ENCODE measurements at regions not wholly inside any gene's neighbourhood (a gene's known extent, or its start where the extent isn't known, plus 50 kb on each side); places are given as distances from the start of the nearest gene placed in this dataset.
A peak's percentile ranks its signal among the peaks of the same experiment; 100 is the strongest.

DNA sequence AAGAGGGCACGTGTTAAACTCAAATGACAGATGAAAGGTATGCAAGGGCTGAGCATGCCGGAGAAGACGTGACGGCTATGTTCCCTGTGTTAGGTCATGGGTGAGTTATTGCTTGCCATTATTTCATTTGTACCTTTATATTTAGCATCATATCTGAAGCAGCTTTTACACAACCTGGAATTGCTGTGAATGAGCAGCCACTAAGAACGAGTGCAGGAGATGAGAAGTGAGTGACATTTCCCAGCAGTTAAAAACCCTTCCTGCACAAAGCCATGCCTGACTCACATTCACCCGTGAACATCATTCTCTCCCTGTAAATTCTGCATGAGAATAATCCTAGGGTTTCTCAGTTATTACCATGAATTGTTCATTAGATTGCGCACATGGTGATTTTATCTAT, 433.2 kb upstream of the ZFP42 start:
- TF ChIP-seq, protein P1, sequence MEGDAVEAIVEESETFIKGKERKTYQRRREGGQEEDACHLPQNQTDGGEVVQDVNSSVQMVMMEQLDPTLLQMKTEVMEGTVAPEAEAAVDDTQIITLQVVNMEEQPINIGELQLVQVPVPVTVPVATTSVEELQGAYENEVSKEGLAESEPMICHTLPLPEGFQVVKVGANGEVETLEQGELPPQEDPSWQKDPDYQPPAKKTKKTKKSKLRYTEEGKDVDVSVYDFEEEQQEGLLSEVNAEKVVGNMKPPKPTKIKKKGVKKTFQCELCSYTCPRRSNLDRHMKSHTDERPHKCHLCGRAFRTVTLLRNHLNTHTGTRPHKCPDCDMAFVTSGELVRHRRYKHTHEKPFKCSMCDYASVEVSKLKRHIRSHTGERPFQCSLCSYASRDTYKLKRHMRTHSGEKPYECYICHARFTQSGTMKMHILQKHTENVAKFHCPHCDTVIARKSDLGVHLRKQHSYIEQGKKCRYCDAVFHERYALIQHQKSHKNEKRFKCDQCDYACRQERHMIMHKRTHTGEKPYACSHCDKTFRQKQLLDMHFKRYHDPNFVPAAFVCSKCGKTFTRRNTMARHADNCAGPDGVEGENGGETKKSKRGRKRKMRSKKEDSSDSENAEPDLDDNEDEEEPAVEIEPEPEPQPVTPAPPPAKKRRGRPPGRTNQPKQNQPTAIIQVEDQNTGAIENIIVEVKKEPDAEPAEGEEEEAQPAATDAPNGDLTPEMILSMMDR (IDR thresholded peaks at IDR 0.05; ENCODE audit: control insufficient read depth, extremely low read depth, insufficient read depth): no peak
- no peak overlapping the region for H3K4me3 ChIP-seq (ENCODE audit: low read depth, low read length)
- no peak for DNase-seq (ENCODE audit: low read depth)

- DNase-seq (ENCODE audit: low read depth): no peak
- H3K4me3 ChIP-seq (ENCODE audit: low read depth, low read length): no peak overlapping the region
- TF ChIP-seq, protein P1 (IDR thresholded peaks at IDR 0.05; ENCODE audit: control insufficient read depth, extremely low read depth, insufficient read depth): no peak
Measured at GRCh38 chr4:187565416-187565815, 430.2 kb upstream of the ZFP42 start.

- H3K4me3 ChIP-seq (ENCODE audit: low read depth, low read length): no peak overlapping the region
- TF ChIP-seq, protein P1 (IDR thresholded peaks at IDR 0.05; ENCODE audit: control insufficient read depth, extremely low read depth, insufficient read depth): no peak
- DNase-seq (ENCODE audit: low read depth): no peak
Measured at GRCh38 chr4:187569871-187570270, 425.7 kb upstream of the ZFP42 start.

DNA sequence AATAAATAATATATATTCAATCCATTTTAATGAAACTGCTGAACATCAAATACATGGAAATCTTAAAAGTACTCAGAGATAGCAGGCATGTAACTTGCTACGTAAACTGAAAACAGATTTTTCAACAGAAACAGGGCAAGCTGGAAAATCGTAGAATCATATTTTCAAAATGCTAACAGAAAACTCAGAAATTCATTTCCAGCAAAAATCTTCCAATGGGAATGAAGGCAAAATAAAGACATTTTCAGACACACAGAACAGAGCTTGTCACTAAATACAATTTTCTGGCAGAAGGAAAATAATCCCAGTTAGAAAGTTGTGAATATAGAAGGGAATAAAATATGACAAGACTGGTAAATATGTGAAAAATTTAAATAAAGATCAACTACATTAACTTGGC, 419.9 kb upstream of the ZFP42 start:
- no peak for DNase-seq (ENCODE audit: low read depth)
- no peak overlapping the region for H3K4me3 ChIP-seq (ENCODE audit: low read depth, low read length)
- TF ChIP-seq, protein P1 (IDR thresholded peaks at IDR 0.05; ENCODE audit: control insufficient read depth, extremely low read depth, insufficient read depth): no peak

DNA sequence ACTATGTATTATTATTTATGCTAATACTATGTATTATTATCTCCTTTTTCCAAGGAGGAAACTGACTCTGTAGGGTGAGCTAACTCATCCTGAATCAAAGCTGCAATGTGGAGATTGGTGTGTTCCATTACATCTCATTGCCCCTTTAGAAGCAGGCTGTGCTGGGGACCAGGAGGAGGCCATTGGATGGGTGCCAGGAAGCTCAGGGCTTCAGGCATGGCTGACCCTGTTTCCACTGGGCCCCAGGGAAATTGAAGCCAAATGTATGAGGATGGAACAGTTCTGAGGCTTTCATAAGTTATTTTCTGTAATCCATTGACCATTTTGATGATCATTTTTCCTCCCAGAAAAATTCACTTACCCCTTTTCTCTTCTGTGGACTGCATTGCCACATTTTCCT, 418.8 kb upstream of the ZFP42 start:
- TF ChIP-seq, protein P1 (IDR thresholded peaks at IDR 0.05; ENCODE audit: control insufficient read depth, extremely low read depth, insufficient read depth): no peak
- H3K4me3 ChIP-seq (ENCODE audit: low read depth, low read length): no peak overlapping the region
- no peak for DNase-seq (ENCODE audit: low read depth)

DNA sequence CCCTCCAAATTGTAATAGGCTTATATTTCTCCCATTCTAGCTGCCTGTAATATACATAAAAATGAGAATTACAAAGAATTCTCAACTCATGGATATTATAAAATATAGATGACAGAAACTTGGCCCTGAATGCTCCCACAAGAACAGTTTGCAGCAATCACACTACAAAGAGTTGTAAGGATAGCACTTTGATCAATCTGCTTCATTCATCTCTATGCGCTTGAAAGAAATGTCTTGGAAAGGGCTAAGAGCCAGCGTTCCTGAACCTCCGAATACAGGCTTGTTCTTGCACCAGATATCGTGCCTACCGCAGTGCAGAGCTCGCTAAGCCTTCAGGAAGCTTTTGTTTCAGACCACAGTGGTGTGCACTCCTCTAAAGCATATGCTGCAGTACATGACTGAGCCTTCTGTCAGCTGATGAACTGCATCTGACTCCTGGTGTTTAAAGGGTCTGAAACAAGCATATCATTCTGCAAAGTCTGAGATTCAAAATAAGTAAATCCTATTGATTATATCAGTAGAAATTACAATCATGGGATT, 417.6 kb upstream of the ZFP42 start:
- TF ChIP-seq, protein P1 (IDR thresholded peaks at IDR 0.05; ENCODE audit: control insufficient read depth, extremely low read depth, insufficient read depth): no peak
- H3K4me3 ChIP-seq (ENCODE audit: low read depth, low read length): no peak overlapping the region
- no peak for DNase-seq (ENCODE audit: low read depth)

DNA sequence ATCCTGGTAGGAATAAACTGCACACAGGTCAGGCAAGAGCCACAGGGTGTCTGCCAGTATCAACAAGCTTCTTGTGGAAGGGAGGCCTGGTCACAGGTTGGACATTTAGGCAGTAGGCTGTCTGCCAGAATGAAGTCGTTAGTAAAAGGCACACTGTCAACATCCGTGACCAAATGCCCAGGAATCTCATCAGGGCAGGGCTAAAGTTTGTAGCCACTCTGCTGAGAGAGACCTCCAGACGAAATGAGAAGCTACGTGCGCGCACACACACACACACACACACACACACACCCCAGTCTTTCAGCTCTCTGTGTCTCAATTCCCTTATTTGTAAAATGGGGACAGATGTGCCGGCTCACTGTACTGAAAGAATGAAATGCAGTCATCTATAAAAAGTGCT, 408.7 kb upstream of the ZFP42 start:
- DNase-seq (ENCODE audit: low read depth): peak; percentile 79
- H3K4me3 ChIP-seq (ENCODE audit: low read depth, low read length): no peak overlapping the region
- TF ChIP-seq, protein P1 (IDR thresholded peaks at IDR 0.05; ENCODE audit: control insufficient read depth, extremely low read depth, insufficient read depth): no peak
